Heart left ventricle (tissue), 13 donors: ENCODE measurements at regions not wholly inside any gene's neighbourhood (a gene's known extent, or its start where the extent isn't known, plus 50 kb on each side); places are given as distances from the start of the nearest gene placed in this dataset.

Source experiments
- CTCF ChIP-seq, 12 donors: fragments of 200-600 bp; sonication (generic) in 4 of 12; IDR thresholded peaks; one replicate each; pipeline versions ENCODE4 v1.5.0 to v1.8.0; 2018 to 2022; ENCODE audit warnings: antibody characterized with exemption in 12 of 12, mild to moderate bottlenecking in 5 of 12
- POLR2A ChIP-seq, 2 donors: fragments of 450-650 bp; IDR thresholded peaks; one replicate each; pipeline ENCODE4 v1.6.1; 2017; ENCODE audit warnings: antibody characterized with exemption in 2 of 2, mild to moderate bottlenecking in 2 of 2, moderate library complexity in 2 of 2
- donor health status: ischemic (EF 13 %, LVEDD 7.1; RV severe dilation, severe dysfunction).
- donor health status: DM: no; HTN: yes; CAD: no.
- donor health status: DM: no; HTN: no; CAD: no.
- donor health status: ischemic (EF 25% LVEDD 6.9; RV normal size, moderate dysfunction).
- donor health status: ischemic (EF 25% LVEDD 5.7; RV mildly dilated, moderate dysfunction).
- donor health status: ischemic (EF 35%, LVEDD 5.7; RV mildly dilated, moderate dysfunction).
- donor health status: nonischemic (EF 11% LVEDD 7.7; RV severe dilation, severe dysfunction).
- donor health status: DM: yes; HTN: yes; CAD: no.
- donor health status: PGD.
- donor health status: ischemic (EF 29% LVEDD 5.4; RV normal size, mild dysfunction).
- donor health status: nonischemic (EF 23%, LVEDD 6.1; RV moderate dilation, normal function).

DNA sequence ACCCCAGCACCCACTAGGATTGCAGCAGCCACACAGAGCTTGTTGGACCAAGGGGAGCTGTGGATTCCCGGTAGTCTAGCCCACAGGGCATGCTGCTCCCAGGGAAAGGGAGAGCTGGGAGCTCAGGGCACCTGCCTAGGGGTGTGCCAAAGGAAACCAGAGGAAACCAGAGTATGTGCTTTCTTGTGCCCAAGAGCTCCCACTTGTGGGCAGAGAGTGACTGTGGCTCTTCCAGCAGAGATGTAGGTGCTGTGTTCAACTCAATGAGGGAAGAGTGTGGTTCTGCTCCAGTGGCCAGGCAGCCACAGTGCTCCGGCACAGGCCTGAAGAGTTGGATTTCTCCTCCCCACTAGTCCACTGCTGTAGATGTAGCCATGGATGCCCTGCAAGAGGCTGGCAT, 1050.0 kb upstream of the INTU start:
- TF ChIP-seq CTCF (IDR thresholded peaks at IDR 0.05) (no peak), POLR2A (IDR thresholded peaks at IDR 0.05) (no peak)
